ENCODE measurements at regions not wholly inside any gene's neighbourhood (a gene's known extent, or its start where the extent isn't known, plus 50 kb on each side); places are given as distances from the start of the nearest gene placed in this dataset.

DNA sequence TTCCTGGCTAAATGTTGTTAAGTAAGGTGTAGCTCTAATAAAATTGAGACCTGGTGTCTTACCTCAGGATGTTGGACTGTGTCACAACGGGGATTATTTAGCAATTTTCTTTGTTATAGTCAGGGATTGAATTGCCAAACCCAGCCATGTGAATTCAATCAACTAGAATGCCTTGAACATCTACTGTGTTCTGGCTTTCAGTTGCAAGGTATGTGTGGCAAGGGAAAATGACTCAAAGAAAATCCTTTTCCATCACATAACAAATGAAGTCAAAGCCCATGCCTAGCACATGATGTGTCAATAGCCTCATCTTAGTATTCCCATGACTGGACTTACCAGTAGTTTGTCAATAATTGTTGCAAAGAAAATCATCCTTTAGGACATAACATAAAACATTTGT, 519.8 kb upstream of the FLRT2 start:
- TF ChIP-seq POLR2A (IDR thresholded peaks at IDR 0.05) = no peak
- TF ChIP-seq, protein P1, sequence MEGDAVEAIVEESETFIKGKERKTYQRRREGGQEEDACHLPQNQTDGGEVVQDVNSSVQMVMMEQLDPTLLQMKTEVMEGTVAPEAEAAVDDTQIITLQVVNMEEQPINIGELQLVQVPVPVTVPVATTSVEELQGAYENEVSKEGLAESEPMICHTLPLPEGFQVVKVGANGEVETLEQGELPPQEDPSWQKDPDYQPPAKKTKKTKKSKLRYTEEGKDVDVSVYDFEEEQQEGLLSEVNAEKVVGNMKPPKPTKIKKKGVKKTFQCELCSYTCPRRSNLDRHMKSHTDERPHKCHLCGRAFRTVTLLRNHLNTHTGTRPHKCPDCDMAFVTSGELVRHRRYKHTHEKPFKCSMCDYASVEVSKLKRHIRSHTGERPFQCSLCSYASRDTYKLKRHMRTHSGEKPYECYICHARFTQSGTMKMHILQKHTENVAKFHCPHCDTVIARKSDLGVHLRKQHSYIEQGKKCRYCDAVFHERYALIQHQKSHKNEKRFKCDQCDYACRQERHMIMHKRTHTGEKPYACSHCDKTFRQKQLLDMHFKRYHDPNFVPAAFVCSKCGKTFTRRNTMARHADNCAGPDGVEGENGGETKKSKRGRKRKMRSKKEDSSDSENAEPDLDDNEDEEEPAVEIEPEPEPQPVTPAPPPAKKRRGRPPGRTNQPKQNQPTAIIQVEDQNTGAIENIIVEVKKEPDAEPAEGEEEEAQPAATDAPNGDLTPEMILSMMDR (IDR thresholded peaks at IDR 0.05) = no peak
